Progenitor cell of endocrine pancreas (in vitro differentiated cells): ENCODE measurements at regions not wholly inside any gene's neighbourhood (a gene's known extent, or its start where the extent isn't known, plus 50 kb on each side); places are given as distances from the start of the nearest gene placed in this dataset.

ENCODE experiments used
- DNase-seq: peaks from one replicate; pipeline ENCODE4 v3.0.0; 2021; ENCODE audit warnings: low spot score; ENCODE audit not compliant: unreplicated experiment
- H3K27ac Mint-ChIP-seq: 2 replicates; pipeline ENCODE4 v1.8.0; 2021; ENCODE audit warnings: mild to moderate bottlenecking, moderate library complexity, mixed read lengths
- H3K27me3 Mint-ChIP-seq: 2 replicates; pipeline ENCODE4 v1.8.0; 2021; ENCODE audit warnings: mixed read lengths
- H3K36me3 Mint-ChIP-seq: 2 replicates; pipeline ENCODE4 v1.8.0; 2022; ENCODE audit warnings: mixed read lengths; ENCODE audit not compliant: insufficient read depth
- H3K4me1 Mint-ChIP-seq: 2 replicates; pipeline ENCODE4 v1.8.0; 2021; ENCODE audit warnings: low read depth, mixed read lengths
- H3K4me3 Mint-ChIP-seq: 2 replicates; pipeline ENCODE4 v1.8.0; 2021; ENCODE audit warnings: low read depth, mild to moderate bottlenecking, moderate library complexity, mixed read lengths
- H3K9me3 Mint-ChIP-seq: 2 replicates; pipeline ENCODE4 v1.8.0; 2021; ENCODE audit warnings: low read depth, mixed read lengths
- CTCF ChIP-seq: fragments of 200-600 bp; sonication (generic); IDR thresholded peaks from one replicate; pipeline ENCODE4 v1.5.0; 2021; ENCODE audit warnings: antibody characterized with exemption, mild to moderate bottlenecking; ENCODE audit not compliant: unreplicated experiment

GRCh38 chr6:165229216-165229615 lies 80.2 kb downstream of the C6orf118 start:
- Mint-ChIP-seq H3K9me3 (no peaks in the 10 kb centered on the region), H3K27ac (no peak overlapping the region), H3K4me3 (no peak overlapping the region), H3K4me1 (no peaks in the 10 kb centered on the region), H3K36me3 (no peaks in the 10 kb centered on the region), H3K27me3 (peaks cover 4% of the 10 kb centered on the region)
- DNase-seq: no peak
- TF ChIP-seq CTCF: no peak

GRCh38 chr6:165227644-165228329 lies 81.6 kb downstream of the C6orf118 start:
- peaks cover 5% of the 10 kb centered on the region for H3K4me1 Mint-ChIP-seq
- H3K27me3 Mint-ChIP-seq: peaks cover 4% of the 10 kb centered on the region
- H3K36me3 Mint-ChIP-seq: no peaks in the 10 kb centered on the region
- DNase-seq: no peak
- H3K27ac Mint-ChIP-seq: no peak overlapping the region
- H3K4me3 Mint-ChIP-seq: no peak overlapping the region
- no peaks in the 10 kb centered on the region for H3K9me3 Mint-ChIP-seq
- TF ChIP-seq CTCF: no peak

- Mint-ChIP-seq H3K36me3 (no peaks in the 10 kb centered on the region), H3K4me3 (no peak overlapping the region), H3K27me3 (no peaks in the 10 kb centered on the region), H3K4me1 (peaks cover 14% of the 10 kb centered on the region), H3K9me3 (no peaks in the 10 kb centered on the region), H3K27ac (no peak overlapping the region)
- no peak for DNase-seq
- no peak for TF ChIP-seq CTCF
Observed at GRCh38 chr6:165223736-165224135, 85.7 kb downstream of the C6orf118 start.

- DNase-seq: no peak
- no peak for TF ChIP-seq CTCF
- H3K9me3 Mint-ChIP-seq: no peaks in the 10 kb centered on the region
- peaks cover 14% of the 10 kb centered on the region for H3K4me1 Mint-ChIP-seq
- H3K4me3 Mint-ChIP-seq: no peak overlapping the region
- no peaks in the 10 kb centered on the region for H3K36me3 Mint-ChIP-seq
- no peaks in the 10 kb centered on the region for H3K27me3 Mint-ChIP-seq
- H3K27ac Mint-ChIP-seq: no peak overlapping the region
Observed at GRCh38 chr6:165223101-165223500, 86.3 kb downstream of the C6orf118 start.

GRCh38 chr6:165222315-165223025 lies 86.9 kb downstream of the C6orf118 start:
- DNase-seq: no peak
- H3K27me3 Mint-ChIP-seq: no peaks in the 10 kb centered on the region
- no peaks in the 10 kb centered on the region for H3K36me3 Mint-ChIP-seq
- H3K4me1 Mint-ChIP-seq: peaks cover 14% of the 10 kb centered on the region
- TF ChIP-seq CTCF: no peak
- no peak overlapping the region for H3K4me3 Mint-ChIP-seq
- H3K9me3 Mint-ChIP-seq: no peaks in the 10 kb centered on the region
- no peak overlapping the region for H3K27ac Mint-ChIP-seq
